Fibroblast of skin of right quadriceps (primary cell): ENCODE measurements at regions not wholly inside any gene's neighbourhood (a gene's known extent, or its start where the extent isn't known, plus 50 kb on each side); places are given as distances from the start of the nearest gene placed in this dataset.
"Not testable (repeated sequence)": the region's sequence is repeated elsewhere in the genome, so short reads cannot be mapped to it uniquely, and the experiment has no call there.

Source experiments
- DNase-seq: peaks from one replicate; pipeline ENCODE4 v3.0.0-alpha.2; 2013

GRCh38 chr22:33138333-33138732 is 80.2 kb upstream of the SYN3 start:
- not testable (repeated sequence) for DNase-seq

- no peak for DNase-seq
Measured at GRCh38 chr22:33130473-33130872, 72.3 kb upstream of the SYN3 start.

GRCh38 chr22:33129621-33130020 is 71.4 kb upstream of the SYN3 start:
- DNase-seq: no peak

GRCh38 chr22:33126881-33127280 is 68.7 kb upstream of the SYN3 start:
- no peak for DNase-seq

- no peak for DNase-seq
Measured at GRCh38 chr22:33124471-33124870, 66.3 kb upstream of the SYN3 start.

- DNase-seq: not testable (repeated sequence)
Measured at GRCh38 chr22:33122439-33122838, 64.3 kb upstream of the SYN3 start.

- no peak for DNase-seq
Measured at GRCh38 chr22:33119044-33119443, 60.9 kb upstream of the SYN3 start.

GRCh38 chr22:33117821-33118220 is 59.6 kb upstream of the SYN3 start:
- no peak for DNase-seq

- DNase-seq: no peak
Measured at GRCh38 chr22:33116841-33117547, 58.8 kb upstream of the SYN3 start.

GRCh38 chr22:33114565-33114964 is 56.4 kb upstream of the SYN3 start:
- DNase-seq: no peak

- DNase-seq: no peak
Measured at GRCh38 chr22:33112580-33112979, 54.4 kb upstream of the SYN3 start.

GRCh38 chr22:33111491-33111890 is 53.3 kb upstream of the SYN3 start:
- DNase-seq: no peak

GRCh38 chr22:33110562-33111163 is 52.5 kb upstream of the SYN3 start:
- DNase-seq: no peak

GRCh38 chr22:33109514-33110430 is 51.6 kb upstream of the SYN3 start:
- no peak for DNase-seq

- no peak for DNase-seq
Measured at GRCh38 chr22:33108037-33108436, 49.9 kb upstream of the SYN3 start.
